Dendritic cell treated with granulocyte-macrophage colony-stimulating factor and Interleukin-4, amounts not matched to agents 40 ng/mL and 50 ng/mL, for 4 days (primary cell): ENCODE measurements at regions not wholly inside any gene's neighbourhood (a gene's known extent, or its start where the extent isn't known, plus 50 kb on each side); places are given as distances from the start of the nearest gene placed in this dataset.
A peak's percentile ranks its signal among the peaks of the same experiment; 100 is the strongest.
"Not testable (repeated sequence)": the region's sequence is repeated elsewhere in the genome, so short reads cannot be mapped to it uniquely, and the experiment has no call there.

Experiments
- H3K27ac Mint-ChIP-seq: one replicate; pipeline ENCODE4 v1.8.0; 2022; ENCODE audit warnings: mild to moderate bottlenecking, mixed read lengths
- H3K27me3 Mint-ChIP-seq: one replicate; pipeline ENCODE4 v1.8.0; 2022; ENCODE audit warnings: mild to moderate bottlenecking, mixed read lengths
- H3K36me3 Mint-ChIP-seq: one replicate; pipeline ENCODE4 v1.8.0; 2022; ENCODE audit warnings: low read depth, mixed read lengths
- H3K4me1 Mint-ChIP-seq: one replicate; pipeline ENCODE4 v1.8.0; 2022; ENCODE audit warnings: low read depth, mixed read lengths
- H3K4me3 Mint-ChIP-seq: one replicate; pipeline ENCODE4 v1.8.0; 2022; ENCODE audit warnings: mild to moderate bottlenecking, moderate library complexity, mixed read lengths
- H3K9me3 Mint-ChIP-seq: one replicate; pipeline ENCODE4 v1.8.0; 2022; ENCODE audit warnings: mixed read lengths
- intact Hi-C: fragments of 100-400 bp; cut with micrococcal nuclease; formaldehyde crosslinking; loops from one replicate; pipeline ENCODE4 v1.15.0; 2022

- intact Hi-C loops = loop anchor here (10.0 kb wide), 2 partner anchors 223 to 277 kb away; partner anchors contain the start of gene BTBD10
- no peak overlapping the region for H3K27ac Mint-ChIP-seq
- H3K4me3 Mint-ChIP-seq = no peak overlapping the region
- peaks cover 10% of the 10 kb centered on the region for H3K4me1 Mint-ChIP-seq
- peaks cover 21% of the 10 kb centered on the region for H3K9me3 Mint-ChIP-seq
- H3K36me3 Mint-ChIP-seq = no peaks in the 10 kb centered on the region
- peaks cover 5% of the 10 kb centered on the region for H3K27me3 Mint-ChIP-seq
Observed at GRCh38 chr11:13188179-13188578, 89.4 kb upstream of the BMAL1 start.

GRCh38 chr11:13189561-13190426, 87.8 kb upstream of the BMAL1 start:
- H3K4me1 Mint-ChIP-seq = peaks cover 6% of the 10 kb centered on the region
- H3K27me3 Mint-ChIP-seq = peaks cover 5% of the 10 kb centered on the region
- no peak overlapping the region for H3K27ac Mint-ChIP-seq
- no peak overlapping the region for H3K4me3 Mint-ChIP-seq
- no peaks in the 10 kb centered on the region for H3K36me3 Mint-ChIP-seq
- peaks cover 21% of the 10 kb centered on the region for H3K9me3 Mint-ChIP-seq
- intact Hi-C loops = loop anchor here (10.0 kb wide), 2 partner anchors 225 to 275 kb away; partner anchors contain the start of gene BTBD10

GRCh38 chr11:13193613-13194012, 84.0 kb upstream of the BMAL1 start:
- no peaks in the 10 kb centered on the region for H3K36me3 Mint-ChIP-seq
- H3K4me3 Mint-ChIP-seq = no peak overlapping the region
- peaks cover 5% of the 10 kb centered on the region for H3K27me3 Mint-ChIP-seq
- no peak overlapping the region for H3K27ac Mint-ChIP-seq
- H3K9me3 Mint-ChIP-seq = peaks cover 38% of the 10 kb centered on the region
- no peaks in the 10 kb centered on the region for H3K4me1 Mint-ChIP-seq
- intact Hi-C loops = no loop called here

- H3K4me1 Mint-ChIP-seq, H3K4me3 Mint-ChIP-seq, H3K27ac Mint-ChIP-seq, H3K27me3 Mint-ChIP-seq, H3K36me3 Mint-ChIP-seq, intact Hi-C loops: not testable (repeated sequence)
- peaks cover 37% of the 10 kb centered on the region for H3K9me3 Mint-ChIP-seq
Observed at GRCh38 chr11:13197374-13197773, 80.2 kb upstream of the BMAL1 start.

GRCh38 chr11:13205486-13205885, 72.1 kb upstream of the BMAL1 start:
- H3K4me3 Mint-ChIP-seq = no peak overlapping the region
- H3K9me3 Mint-ChIP-seq = no peaks in the 10 kb centered on the region
- peaks cover 54% of the 10 kb centered on the region for H3K4me1 Mint-ChIP-seq
- no peaks in the 10 kb centered on the region for H3K36me3 Mint-ChIP-seq
- peak overlapping the region; percentile 71 for H3K27ac Mint-ChIP-seq
- intact Hi-C loops = loop anchor here (5.0 kb wide), 1 partner anchor 72 kb away; the partner anchor contains the start of gene BMAL1
- H3K27me3 Mint-ChIP-seq = no peaks in the 10 kb centered on the region

- no peaks in the 10 kb centered on the region for H3K9me3 Mint-ChIP-seq
- peaks cover 54% of the 10 kb centered on the region for H3K4me1 Mint-ChIP-seq
- no peaks in the 10 kb centered on the region for H3K27me3 Mint-ChIP-seq
- H3K36me3 Mint-ChIP-seq = no peaks in the 10 kb centered on the region
- H3K4me3 Mint-ChIP-seq = no peak overlapping the region
- intact Hi-C loops = loop anchor here (5.0 kb wide), 1 partner anchor 71 kb away; the partner anchor contains the start of gene BMAL1
- H3K27ac Mint-ChIP-seq = peak overlapping the region; percentile 4
Observed at GRCh38 chr11:13206086-13206640, 71.4 kb upstream of the BMAL1 start.

GRCh38 chr11:13207270-13207664, 70.3 kb upstream of the BMAL1 start:
- intact Hi-C loops = loop anchor here (5.0 kb wide), 1 partner anchor 70 kb away; the partner anchor contains the start of gene BMAL1
- Mint-ChIP-seq H3K4me3 (peak overlapping the region; percentile 72), H3K27ac (peak overlapping the region; percentile 85), H3K4me1 (peaks cover 54% of the 10 kb centered on the region), H3K9me3 (no peaks in the 10 kb centered on the region), H3K27me3 (no peaks in the 10 kb centered on the region), H3K36me3 (no peaks in the 10 kb centered on the region)

- H3K4me1 Mint-ChIP-seq = peaks cover 54% of the 10 kb centered on the region
- intact Hi-C loops = loop anchor here (5.0 kb wide), 1 partner anchor 69 kb away; the partner anchor contains the start of gene BMAL1
- no peaks in the 10 kb centered on the region for H3K36me3 Mint-ChIP-seq
- H3K27ac Mint-ChIP-seq = peak overlapping the region; percentile 85
- H3K9me3 Mint-ChIP-seq = no peaks in the 10 kb centered on the region
- peak overlapping the region; percentile 72 for H3K4me3 Mint-ChIP-seq
- no peaks in the 10 kb centered on the region for H3K27me3 Mint-ChIP-seq
Observed at GRCh38 chr11:13207665-13208594, 69.7 kb upstream of the BMAL1 start.

- no peaks in the 10 kb centered on the region for H3K9me3 Mint-ChIP-seq
- intact Hi-C loops = loop anchor here (5.0 kb wide), 1 partner anchor 68 kb away; the partner anchor contains the start of gene BMAL1
- H3K36me3 Mint-ChIP-seq = no peaks in the 10 kb centered on the region
- no peak overlapping the region for H3K4me3 Mint-ChIP-seq
- H3K4me1 Mint-ChIP-seq = peaks cover 54% of the 10 kb centered on the region
- H3K27me3 Mint-ChIP-seq = no peaks in the 10 kb centered on the region
- no peak overlapping the region for H3K27ac Mint-ChIP-seq
Observed at GRCh38 chr11:13208921-13209320, 68.7 kb upstream of the BMAL1 start.

GRCh38 chr11:13209379-13209778, 68.2 kb upstream of the BMAL1 start:
- Mint-ChIP-seq H3K9me3 (no peaks in the 10 kb centered on the region), H3K36me3 (no peaks in the 10 kb centered on the region), H3K27ac (no peak overlapping the region), H3K4me1 (peaks cover 56% of the 10 kb centered on the region), H3K4me3 (no peak overlapping the region), H3K27me3 (no peaks in the 10 kb centered on the region)
- intact Hi-C loops = loop anchor here (5.0 kb wide), 1 partner anchor 68 kb away; the partner anchor contains the start of gene BMAL1

- Mint-ChIP-seq H3K36me3 (no peaks in the 10 kb centered on the region), H3K4me1 (peaks cover 54% of the 10 kb centered on the region), H3K9me3 (no peaks in the 10 kb centered on the region), H3K27ac (peak overlapping the region; percentile 10), H3K27me3 (no peaks in the 10 kb centered on the region), H3K4me3 (no peak overlapping the region)
- intact Hi-C loops = loop anchor here (1.0 kb wide), 1 partner anchor 28 kb away; no protein-coding TSS in a partner anchor
Observed at GRCh38 chr11:13210424-13210823, 67.2 kb upstream of the BMAL1 start.

GRCh38 chr11:13214276-13214675, 63.3 kb upstream of the BMAL1 start:
- no peaks in the 10 kb centered on the region for H3K27me3 Mint-ChIP-seq
- peaks cover 44% of the 10 kb centered on the region for H3K4me1 Mint-ChIP-seq
- H3K27ac Mint-ChIP-seq = peak overlapping the region; percentile 14
- H3K36me3 Mint-ChIP-seq = no peaks in the 10 kb centered on the region
- intact Hi-C loops = no loop called here
- H3K9me3 Mint-ChIP-seq = no peaks in the 10 kb centered on the region
- no peak overlapping the region for H3K4me3 Mint-ChIP-seq

GRCh38 chr11:13215149-13215548, 62.4 kb upstream of the BMAL1 start:
- no peaks in the 10 kb centered on the region for H3K9me3 Mint-ChIP-seq
- intact Hi-C loops = no loop called here

More at GRCh38 chr11:13215149-13215548, 62.4 kb upstream of the BMAL1 start:
- Mint-ChIP-seq H3K27me3 (no peaks in the 10 kb centered on the region), H3K27ac (peak overlapping the region; percentile 14), H3K4me3 (no peak overlapping the region), H3K4me1 (peaks cover 37% of the 10 kb centered on the region), H3K36me3 (no peaks in the 10 kb centered on the region)
